Smooth muscle cell (in vitro differentiated cells): ENCODE measurements at regions not wholly inside any gene's neighbourhood (a gene's known extent, or its start where the extent isn't known, plus 50 kb on each side); places are given as distances from the start of the nearest gene placed in this dataset.

Source experiments
- DNase-seq: peaks from one replicate; lab custom pipeline; 2025; ENCODE audit not compliant: unreplicated experiment; lab: John Stamatoyannopoulos, UW
- H2AFZ ChIP-seq: fragments of 200-600 bp; sonication (generic); 2 replicates; pipeline ENCODE4 v1.6.0; 2016; ENCODE audit warnings: antibody characterized with exemption, low read depth, mild to moderate bottlenecking
- H3F3A ChIP-seq: fragments of 200-600 bp; sonication (generic); 2 replicates; pipeline ENCODE4 v1.6.0; 2017; ENCODE audit warnings: antibody characterized with exemption, low read depth
- H3K27ac ChIP-seq: fragments of 200-600 bp; sonication (generic); 2 replicates; pipeline ENCODE4 v1.5.1; 2016; ENCODE audit warnings: low read depth, mild to moderate bottlenecking
- H3K27me3 ChIP-seq: fragments of 200-600 bp; sonication (generic); 2 replicates; pipeline ENCODE4 v1.6.1; 2016; ENCODE audit warnings: low read depth, mild to moderate bottlenecking
- H3K36me3 ChIP-seq: fragments of 200-600 bp; sonication (generic); 2 replicates; pipeline ENCODE4 v1.5.1; 2016; ENCODE audit warnings: low read depth
- H3K4me1 ChIP-seq: fragments of 200-600 bp; sonication (generic); 2 replicates; pipeline ENCODE4 v1.5.1; 2016; ENCODE audit warnings: low read depth
- H3K4me2 ChIP-seq: fragments of 200-600 bp; sonication (generic); 2 replicates; pipeline ENCODE4 v1.6.0; 2016; ENCODE audit warnings: mild to moderate bottlenecking
- H3K4me3 ChIP-seq: fragments of 200-600 bp; sonication (generic); 2 replicates; pipeline ENCODE4 v1.5.1; 2016; ENCODE audit warnings: mild to moderate bottlenecking
- H3K79me2 ChIP-seq: fragments of 200-600 bp; sonication (generic); 2 replicates; pipeline ENCODE4 v1.6.0; 2016; ENCODE audit warnings: low read depth, mild to moderate bottlenecking
- H3K9ac ChIP-seq: fragments of 200-600 bp; sonication (generic); 2 replicates; pipeline ENCODE4 v1.6.0; 2016; ENCODE audit warnings: low read depth
- H3K9me3 ChIP-seq: fragments of 200-600 bp; sonication (generic); replicated peaks from 2 replicates; pipeline ENCODE4 v1.5.1; 2016; ENCODE audit warnings: low read depth
- H4K20me1 ChIP-seq: fragments of 200-600 bp; sonication (generic); 2 replicates; pipeline ENCODE4 v1.6.0; 2016; ENCODE audit warnings: low read depth
- WGBS: methylation state at CpG from one replicate; pipeline ENCODE4 v1.1.7; 2016; ENCODE audit warnings: low lambda C conversion rate; 5-methylcytosine and 5-hydroxymethylcytosine counted together
- TF ChIP-seq, protein P1 (sequence below): fragments of 200-600 bp; sonication (generic); IDR thresholded peaks from 2 replicates; pipeline ENCODE4 v1.5.1; 2017; ENCODE audit warnings: borderline replicate concordance, mild to moderate bottlenecking, antibody characterized with exemption; ENCODE audit not compliant: insufficient read depth, poor library complexity, severe bottlenecking

DNA sequence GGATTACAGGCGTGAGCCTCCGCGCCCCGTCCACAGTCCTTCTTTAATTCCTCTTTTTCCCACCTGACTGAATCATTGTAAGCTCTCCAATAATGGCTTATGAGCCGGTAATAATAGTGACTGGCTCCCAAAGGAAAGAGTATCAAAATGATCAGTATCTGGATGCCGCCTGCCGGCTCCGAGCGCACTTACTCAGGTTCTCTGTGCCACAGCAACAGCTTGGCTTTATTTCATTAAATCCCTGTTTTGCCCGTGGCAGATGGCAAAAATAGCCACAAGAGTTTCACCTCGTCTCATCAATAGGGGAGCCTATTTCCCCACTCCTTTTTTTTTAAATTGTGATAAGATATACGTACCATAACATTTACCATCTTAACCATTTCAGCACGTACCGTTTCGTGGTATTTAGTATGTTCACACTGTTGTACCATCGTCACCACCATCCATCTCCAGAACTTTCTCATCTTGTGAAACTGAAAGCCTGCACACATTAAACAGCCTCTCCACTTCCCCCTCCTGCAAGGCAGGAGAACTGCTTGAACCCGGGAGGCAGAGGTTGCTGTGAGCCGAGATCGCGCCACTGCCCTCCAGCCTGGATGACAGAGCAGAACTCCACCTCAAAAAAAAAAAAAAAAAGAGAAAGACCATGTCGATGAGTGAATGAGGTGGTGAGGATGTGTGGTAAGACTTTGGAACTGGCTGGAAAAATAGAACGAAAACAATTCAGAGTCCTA, 80.7 kb upstream of the DLG1 start:
- Histone ChIP-seq H3K79me2 (no peaks in the 10 kb centered on the region), H3K9me3 (no peaks in the 10 kb centered on the region), H3K27ac (peak overlapping the region; percentile 97), H2AFZ (no peak overlapping the region), H3K36me3 (no peaks in the 10 kb centered on the region), H3K4me3 (no peak overlapping the region), H3K4me2 (no peak overlapping the region), H3K27me3 (no peaks in the 10 kb centered on the region), H3K4me1 (no peaks in the 10 kb centered on the region), H3K9ac (no peak overlapping the region), H3F3A (no peaks in the 10 kb centered on the region), H4K20me1 (no peaks in the 10 kb centered on the region)
- 95% methylated on average over 22 of the region's 22 CpGs for WGBS
- no peak for DNase-seq
- TF ChIP-seq, protein P1, sequence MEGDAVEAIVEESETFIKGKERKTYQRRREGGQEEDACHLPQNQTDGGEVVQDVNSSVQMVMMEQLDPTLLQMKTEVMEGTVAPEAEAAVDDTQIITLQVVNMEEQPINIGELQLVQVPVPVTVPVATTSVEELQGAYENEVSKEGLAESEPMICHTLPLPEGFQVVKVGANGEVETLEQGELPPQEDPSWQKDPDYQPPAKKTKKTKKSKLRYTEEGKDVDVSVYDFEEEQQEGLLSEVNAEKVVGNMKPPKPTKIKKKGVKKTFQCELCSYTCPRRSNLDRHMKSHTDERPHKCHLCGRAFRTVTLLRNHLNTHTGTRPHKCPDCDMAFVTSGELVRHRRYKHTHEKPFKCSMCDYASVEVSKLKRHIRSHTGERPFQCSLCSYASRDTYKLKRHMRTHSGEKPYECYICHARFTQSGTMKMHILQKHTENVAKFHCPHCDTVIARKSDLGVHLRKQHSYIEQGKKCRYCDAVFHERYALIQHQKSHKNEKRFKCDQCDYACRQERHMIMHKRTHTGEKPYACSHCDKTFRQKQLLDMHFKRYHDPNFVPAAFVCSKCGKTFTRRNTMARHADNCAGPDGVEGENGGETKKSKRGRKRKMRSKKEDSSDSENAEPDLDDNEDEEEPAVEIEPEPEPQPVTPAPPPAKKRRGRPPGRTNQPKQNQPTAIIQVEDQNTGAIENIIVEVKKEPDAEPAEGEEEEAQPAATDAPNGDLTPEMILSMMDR, result no peak

DNA sequence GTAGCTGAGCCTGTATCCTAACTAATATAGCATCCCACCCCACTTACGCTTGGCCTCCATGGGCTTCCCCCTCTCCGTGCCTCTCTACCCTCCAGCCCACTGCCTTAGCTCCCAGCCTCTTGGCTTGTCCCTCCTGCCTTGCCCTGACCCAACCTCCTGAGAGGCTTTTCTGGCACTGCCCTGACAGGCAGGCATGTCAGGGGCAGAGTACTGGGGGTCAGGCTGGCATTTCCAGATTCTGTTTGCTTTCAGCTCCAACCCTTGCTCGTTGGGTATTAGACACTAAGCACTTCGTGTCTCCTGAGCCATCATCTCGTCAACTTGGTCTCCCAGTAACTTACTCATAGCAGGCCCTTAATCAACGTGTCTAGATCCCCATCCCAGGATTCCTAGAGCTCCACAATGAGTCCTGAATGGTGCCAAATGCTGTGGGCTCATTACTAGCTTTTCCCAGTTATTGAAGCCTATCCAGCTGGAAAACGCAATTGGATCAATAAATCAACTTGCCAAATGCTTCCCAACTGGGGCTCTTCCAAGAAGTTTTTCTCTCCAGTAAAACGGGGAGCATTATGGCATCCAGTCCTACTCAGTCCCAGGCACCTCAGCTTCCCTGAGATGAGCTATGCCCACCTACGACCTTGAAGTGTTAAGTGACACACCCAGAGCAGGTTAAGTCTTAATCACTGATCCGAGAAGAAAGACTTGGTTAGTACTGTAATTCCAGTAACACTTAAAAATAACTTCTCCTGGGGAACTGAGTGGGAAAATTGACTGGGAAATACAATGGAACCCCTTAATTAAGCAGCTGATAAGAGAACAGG, 78.5 kb upstream of the DLG1 start:
- Histone ChIP-seq H3K9me3 (no peaks in the 10 kb centered on the region), H3K79me2 (no peaks in the 10 kb centered on the region), H3K4me3 (no peak overlapping the region), H3K27me3 (no peaks in the 10 kb centered on the region), H3K4me2 (no peak overlapping the region), H2AFZ (no peak overlapping the region), H3K4me1 (peaks cover 8% of the 10 kb centered on the region), H3K27ac (no peak overlapping the region), H4K20me1 (no peaks in the 10 kb centered on the region), H3F3A (no peaks in the 10 kb centered on the region), H3K36me3 (no peaks in the 10 kb centered on the region), H3K9ac (no peak overlapping the region)
- TF ChIP-seq, protein P1, result no peak
- 93% methylated on average over 10 of the region's 10 CpGs for WGBS
- DNase-seq, result no peak

DNA sequence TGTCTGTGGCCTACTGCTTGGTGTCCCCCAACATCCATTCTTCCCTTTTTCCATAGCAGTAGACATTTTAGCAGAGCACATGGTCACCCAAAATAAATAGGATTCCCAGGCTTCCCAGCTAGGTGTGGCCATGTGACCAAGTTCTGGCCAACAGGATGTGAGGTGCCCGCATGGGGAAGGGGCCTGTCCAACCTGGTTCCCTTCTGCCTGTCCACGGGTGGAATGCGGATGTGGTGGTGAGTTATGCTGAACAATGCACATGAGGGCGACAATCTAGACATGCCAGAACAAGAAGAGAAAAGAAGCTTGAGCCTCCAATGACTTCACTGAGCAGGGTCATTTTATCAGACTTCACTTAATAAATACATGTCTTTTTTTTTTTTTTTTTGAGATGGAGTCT, 77.6 kb upstream of the DLG1 start:
- Histone ChIP-seq H3K36me3 (no peaks in the 10 kb centered on the region), H3K9me3 (no peaks in the 10 kb centered on the region), H2AFZ (no peak overlapping the region), H3K4me1 (peaks cover 17% of the 10 kb centered on the region), H3K4me2 (no peak overlapping the region), H3K27me3 (no peaks in the 10 kb centered on the region), H3K27ac (no peak overlapping the region), H3F3A (peaks cover 9% of the 10 kb centered on the region), H3K79me2 (no peaks in the 10 kb centered on the region), H3K4me3 (no peak overlapping the region), H4K20me1 (no peaks in the 10 kb centered on the region), H3K9ac (no peak overlapping the region)
- WGBS, result 76% methylated on average over 4 of the region's 4 CpGs
- TF ChIP-seq, protein P1, result no peak
- DNase-seq, result no peak
